RWPE1 (cell line): ENCODE measurements at regions not wholly inside any gene's neighbourhood (a gene's known extent, or its start where the extent isn't known, plus 50 kb on each side); places are given as distances from the start of the nearest gene placed in this dataset.

Experiments
- CTCF ChIA-PET: fragments of 350-600 bp; sonication (Branson Sonifier 250); formaldehyde crosslinking; extraction: SDS; loops from one replicate; lab custom pipeline; 2021; lab: Yijun Ruan, JAX
- POLR2A ChIA-PET: fragments of 400-600 bp; formaldehyde crosslinking; extraction: SDS; loops from one replicate; lab custom pipeline; 2020; ENCODE audit warnings: antibody characterized with exemption; ENCODE audit not compliant: low non-redundant PET; lab: Yijun Ruan, JAX
- DNase-seq: peaks from one replicate; pipeline ENCODE4 v3.0.0; 2012; ENCODE audit warnings: low spot score
- H3K27ac ChIP-seq: fragments of 450-650 bp; 2 replicates; pipeline ENCODE4 v1.5.1; 2017
- CTCF ChIP-seq: fragments of 450-650 bp; conservative IDR thresholded peaks from 2 replicates; pipeline ENCODE4 v1.5.1; 2017; ENCODE audit warnings: low read depth, mild to moderate bottlenecking

- no peak for DNase-seq
- POLR2A ChIA-PET, result no interaction called here
- TF ChIP-seq CTCF, result no peak
- CTCF ChIA-PET, result interaction anchor here (0.7 kb wide), 1 partner anchor 202 kb away, joined by 4 read pairs; no protein-coding TSS in a partner anchor
- H3K27ac ChIP-seq, result no peak overlapping the region
Measured at GRCh38 chr9:26371236-26371635, 521.4 kb downstream of the CAAP1 start.

- H3K27ac ChIP-seq, result no peak overlapping the region
- DNase-seq, result no peak
- CTCF ChIA-PET, result interaction anchor here (0.7 kb wide), 1 partner anchor 344 kb away, joined by 3 read pairs; no protein-coding TSS in a partner anchor
- no peak for TF ChIP-seq CTCF
- POLR2A ChIA-PET, result no interaction called here
Measured at GRCh38 chr9:26369093-26369492, 523.5 kb downstream of the CAAP1 start.

- no peak for TF ChIP-seq CTCF
- CTCF ChIA-PET, result no interaction called here
- POLR2A ChIA-PET, result no interaction called here
- H3K27ac ChIP-seq, result no peak overlapping the region
- no peak for DNase-seq
Measured at GRCh38 chr9:26368241-26368640, 524.4 kb downstream of the CAAP1 start.

GRCh38 chr9:26361010-26361409, 531.6 kb downstream of the CAAP1 start:
- no peak for DNase-seq
- POLR2A ChIA-PET, result no interaction called here
- CTCF ChIA-PET, result no interaction called here

GRCh38 chr9:26358836-26359235, 533.8 kb downstream of the CAAP1 start:
- TF ChIP-seq CTCF, result no peak
- CTCF ChIA-PET, result interaction anchor here (0.6 kb wide), 1 partner anchor 11 kb away, joined by 3 read pairs; no protein-coding TSS in a partner anchor
- H3K27ac ChIP-seq, result no peak overlapping the region
- no peak for DNase-seq
- POLR2A ChIA-PET, result no interaction called here

More at GRCh38 chr9:26361010-26361409, 531.6 kb downstream of the CAAP1 start:
- TF ChIP-seq CTCF, result no peak
- H3K27ac ChIP-seq, result no peak overlapping the region

GRCh38 chr9:26357803-26358344, 534.7 kb downstream of the CAAP1 start:
- ChIA-PET POLR2A (no interaction called here), CTCF (interaction anchor here (0.6 kb wide), 1 partner anchor 1149 kb away, joined by 4 read pairs; no protein-coding TSS in a partner anchor)
- no peak overlapping the region for H3K27ac ChIP-seq
- no peak for DNase-seq
- no peak for TF ChIP-seq CTCF
